ENCODE measurements at regions not wholly inside any gene's neighbourhood (a gene's known extent, or its start where the extent isn't known, plus 50 kb on each side); places are given as distances from the start of the nearest gene placed in this dataset.

DNA sequence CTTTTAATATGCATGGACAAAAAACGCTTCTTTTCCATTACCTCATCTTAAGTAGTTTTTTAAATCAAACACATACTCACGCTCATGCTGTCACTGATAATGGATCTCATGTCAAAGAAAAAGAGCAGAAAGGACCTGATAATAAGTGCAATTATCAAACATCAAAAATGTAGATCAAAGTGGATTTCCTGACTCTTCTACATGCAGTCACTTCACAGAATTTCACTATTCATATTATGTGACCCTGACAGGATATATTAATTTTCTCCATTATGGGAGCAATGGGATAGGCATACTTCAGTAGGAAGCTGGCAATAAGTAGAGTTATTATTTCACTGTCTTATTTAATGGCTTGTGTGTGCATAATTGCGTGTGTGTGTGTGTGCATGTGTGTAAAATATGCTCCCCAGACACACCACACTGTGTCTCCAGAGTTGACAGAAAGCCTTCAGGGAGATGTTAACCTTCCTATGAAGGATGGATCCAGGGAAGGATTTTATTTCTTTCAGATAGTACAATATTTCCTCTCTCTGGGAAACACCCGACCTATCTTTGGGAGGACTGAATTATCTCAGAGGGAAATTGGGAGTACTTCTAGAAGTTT is 445.2 kb downstream of the SH2D1A start:
- Mint-ChIP-seq H3K4me1 (peaks cover 0 to 4% of the 10 kb centered on the region in 2 experiments; a peak in 1 of 4 replicates), H3K36me3 (ENCODE audit: insufficient read depth in 1 of 3, low read depth in 3 of 3) (peaks cover 7 to 24% (median 23%) of the 10 kb centered on the region in 3 experiments), H3K27me3 (ENCODE audit: low read depth) (no peaks in the 10 kb centered on the region), H3K9me3 (peaks cover 18 to 33% of the 10 kb centered on the region in 2 experiments), H3K4me3 (no peak overlapping the region), H3K27ac (no peak overlapping the region)
- Histone ChIP-seq H3K9me3 (ENCODE audit: control insufficient read depth, low read depth, low read length) (no peaks in the 10 kb centered on the region), H4K91ac (ENCODE audit: insufficient read length, low read depth, low read length) (no peak overlapping the region), H2BK5ac (ENCODE audit: insufficient read length, low read length) (no peak overlapping the region), H3K4me1 (ENCODE audit: insufficient read depth, low read length) (no peaks in the 10 kb centered on the region), H2BK20ac (ENCODE audit: low read depth, low read length, poor library complexity, severe bottlenecking) (no peak overlapping the region), H3T11ph (ENCODE audit: low read length) (no peak overlapping the region), H3K27me3 (ENCODE audit: insufficient read depth, low read length) (no peaks in the 10 kb centered on the region), H2BK120ac (ENCODE audit: low read depth, low read length, poor library complexity, severe bottlenecking) (no peak overlapping the region), H2AK5ac (ENCODE audit: insufficient read length, low read length) (no peak overlapping the region), H2BK15ac (ENCODE audit: low read depth, low read length) (no peak overlapping the region), H3K27ac (ENCODE audit: insufficient read length, low read depth, low read length) (no peak overlapping the region), H3K9ac (ENCODE audit: extremely low read depth, insufficient read length, low read length) (no peak overlapping the region), H3K4ac (ENCODE audit: low read depth, low read length) (no peak overlapping the region), H3K14ac (ENCODE audit: insufficient read depth, low read length) (no peak overlapping the region), H3K18ac (ENCODE audit: insufficient read length, low read depth, low read length) (no peak overlapping the region), H3K23me2 (ENCODE audit: insufficient read length, low read depth, low read length, poor library complexity, severe bottlenecking) (no peaks in the 10 kb centered on the region), H3K23ac (ENCODE audit: insufficient read length, low read depth, low read length) (no peak overlapping the region), H4K5ac (ENCODE audit: insufficient read length, low read depth, low read length) (no peak overlapping the region), H3K79me1 (ENCODE audit: insufficient read depth, low read depth, low read length, poor library complexity, severe bottlenecking) (no peaks in the 10 kb centered on the region), H2AFZ (ENCODE audit: low read length) (no peak overlapping the region), H4K8ac (replicated peaks; ENCODE audit: insufficient read length, low read depth, low read length) (no peak overlapping the region), H3K56ac (ENCODE audit: insufficient read length, low read depth, low read length) (no peak overlapping the region), H2BK12ac (ENCODE audit: insufficient read length, low read depth, low read length) (no peak overlapping the region), H3K79me2 (ENCODE audit: insufficient read depth, low read length) (no peaks in the 10 kb centered on the region), H3K4me2 (ENCODE audit: insufficient read depth, insufficient read length, low read length) (no peak overlapping the region), H4K20me1 (ENCODE audit: control insufficient read depth, insufficient read depth, insufficient read length) (no peaks in the 10 kb centered on the region)
- DNase-seq, result no peak
- TF ChIP-seq, protein P1, sequence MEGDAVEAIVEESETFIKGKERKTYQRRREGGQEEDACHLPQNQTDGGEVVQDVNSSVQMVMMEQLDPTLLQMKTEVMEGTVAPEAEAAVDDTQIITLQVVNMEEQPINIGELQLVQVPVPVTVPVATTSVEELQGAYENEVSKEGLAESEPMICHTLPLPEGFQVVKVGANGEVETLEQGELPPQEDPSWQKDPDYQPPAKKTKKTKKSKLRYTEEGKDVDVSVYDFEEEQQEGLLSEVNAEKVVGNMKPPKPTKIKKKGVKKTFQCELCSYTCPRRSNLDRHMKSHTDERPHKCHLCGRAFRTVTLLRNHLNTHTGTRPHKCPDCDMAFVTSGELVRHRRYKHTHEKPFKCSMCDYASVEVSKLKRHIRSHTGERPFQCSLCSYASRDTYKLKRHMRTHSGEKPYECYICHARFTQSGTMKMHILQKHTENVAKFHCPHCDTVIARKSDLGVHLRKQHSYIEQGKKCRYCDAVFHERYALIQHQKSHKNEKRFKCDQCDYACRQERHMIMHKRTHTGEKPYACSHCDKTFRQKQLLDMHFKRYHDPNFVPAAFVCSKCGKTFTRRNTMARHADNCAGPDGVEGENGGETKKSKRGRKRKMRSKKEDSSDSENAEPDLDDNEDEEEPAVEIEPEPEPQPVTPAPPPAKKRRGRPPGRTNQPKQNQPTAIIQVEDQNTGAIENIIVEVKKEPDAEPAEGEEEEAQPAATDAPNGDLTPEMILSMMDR (conservative IDR thresholded peaks at IDR 0.05), result no peak
- WGBS (ENCODE audit: extremely low coverage, insufficient read length, low lambda C conversion rate), result 100% methylated on average over 1 of the region's 4 CpGs
